HPDE6-E6E7 (cell line): ENCODE measurements at regions not wholly inside any gene's neighbourhood (a gene's known extent, or its start where the extent isn't known, plus 50 kb on each side); places are given as distances from the start of the nearest gene placed in this dataset.
"Not testable (repeated sequence)": the region's sequence is repeated elsewhere in the genome, so short reads cannot be mapped to it uniquely, and the experiment has no call there.

ENCODE experiments used
- DNase-seq: peaks from one replicate; pipeline ENCODE4 v3.0.0; 2011; ENCODE audit warnings: missing footprints; ENCODE audit errors: extremely low spot score

GRCh38 chr1:58934706-58935105, 150.9 kb upstream of the JUN start:
- no peak for DNase-seq

GRCh38 chr1:58936973-58937372, 153.1 kb upstream of the JUN start:
- DNase-seq: no peak

GRCh38 chr1:58939146-58939545, 155.3 kb upstream of the JUN start:
- no peak for DNase-seq

GRCh38 chr1:58939666-58940370, 156.0 kb upstream of the JUN start:
- DNase-seq: no peak

- DNase-seq: no peak
Measured at GRCh38 chr1:58941471-58942289, 157.8 kb upstream of the JUN start.

GRCh38 chr1:58942759-58943191, 158.9 kb upstream of the JUN start:
- DNase-seq: no peak

GRCh38 chr1:58943776-58944175, 159.9 kb upstream of the JUN start:
- no peak for DNase-seq

GRCh38 chr1:58944439-58944838, 160.6 kb upstream of the JUN start:
- no peak for DNase-seq

- no peak for DNase-seq
Measured at GRCh38 chr1:58946390-58946789, 162.5 kb upstream of the JUN start.

GRCh38 chr1:58948671-58949070, 164.8 kb upstream of the JUN start:
- DNase-seq: no peak

- no peak for DNase-seq
Measured at GRCh38 chr1:58949551-58950220, 165.8 kb upstream of the JUN start.

GRCh38 chr1:58950897-58951296, 167.1 kb upstream of the JUN start:
- no peak for DNase-seq

- not testable (repeated sequence) for DNase-seq
Measured at GRCh38 chr1:58953951-58954350, 170.1 kb upstream of the JUN start.

GRCh38 chr1:58963287-58963686, 179.4 kb upstream of the JUN start:
- DNase-seq: not testable (repeated sequence)

- no peak for DNase-seq
Measured at GRCh38 chr1:58964428-58964827, 180.6 kb upstream of the JUN start.

GRCh38 chr1:58964880-58965279, 181.0 kb upstream of the JUN start:
- DNase-seq: no peak

- DNase-seq: no peak
Measured at GRCh38 chr1:58966103-58966916, 182.5 kb upstream of the JUN start.

GRCh38 chr1:58966917-58967740, 183.3 kb upstream of the JUN start:
- no peak for DNase-seq

- DNase-seq: no peak
Measured at GRCh38 chr1:58968360-58968952, 184.6 kb upstream of the JUN start.

GRCh38 chr1:58969176-58969575, 185.3 kb upstream of the JUN start:
- not testable (repeated sequence) for DNase-seq
